Neural cell (in vitro differentiated cells): ENCODE measurements at regions not wholly inside any gene's neighbourhood (a gene's known extent, or its start where the extent isn't known, plus 50 kb on each side); places are given as distances from the start of the nearest gene placed in this dataset.

ENCODE experiments used
- H2AFZ ChIP-seq: fragments of 200-600, 300-800 bp; sonication (generic), shearing (Covaris generic); 2 replicates; pipeline ENCODE4 v1.6.0; 2014; ENCODE audit warnings: low read depth, mild to moderate bottlenecking, antibody characterized with exemption, low read length, moderate library complexity
- H3F3A ChIP-seq: fragments of 200-600 bp; shearing (Covaris generic); 2 replicates; pipeline ENCODE4 v1.6.1; 2016; ENCODE audit warnings: mild to moderate bottlenecking, moderate library complexity, mixed read lengths, antibody characterized with exemption, low read length; ENCODE audit not compliant: insufficient read depth, poor library complexity, severe bottlenecking
- H3K27ac ChIP-seq: fragments of 200-600, 300-800 bp; sonication (generic), shearing (Covaris generic); 2 replicates; pipeline ENCODE4 v1.5.1; 2014; ENCODE audit warnings: mild to moderate bottlenecking, low read length, moderate library complexity
- H3K27me3 ChIP-seq: fragments of 300-800, 200-600 bp; sonication (generic), shearing (Covaris generic); 2 replicates; pipeline ENCODE4 v1.6.0; 2014; ENCODE audit warnings: mild to moderate bottlenecking, low read depth, low read length, moderate library complexity; ENCODE audit not compliant: insufficient read depth
- H3K36me3 ChIP-seq: fragments of 300-800, 200-600 bp; sonication (generic), shearing (Covaris generic); 2 replicates; pipeline ENCODE4 v1.5.1; 2014; ENCODE audit warnings: mild to moderate bottlenecking, antibody characterized with exemption, low read length, moderate library complexity; ENCODE audit not compliant: insufficient read depth
- H3K4me2 ChIP-seq: fragments of 300-800, 200-600 bp; sonication (generic), shearing (Covaris generic); 2 replicates; pipeline ENCODE4 v1.6.0; 2014; ENCODE audit warnings: mild to moderate bottlenecking, low read length
- H3K4me3 ChIP-seq: fragments of 300-800, 200-600 bp; sonication (generic), shearing (Covaris generic); 2 replicates; pipeline ENCODE4 v1.5.1; 2014; ENCODE audit warnings: mild to moderate bottlenecking, low read length, moderate library complexity
- H3K79me2 ChIP-seq: fragments of 200-600 bp; shearing (Covaris generic); replicated peaks from 2 replicates; pipeline ENCODE4 v1.6.0; 2014; ENCODE audit warnings: mild to moderate bottlenecking, low read length, moderate library complexity; ENCODE audit not compliant: insufficient read depth
- H3K9ac ChIP-seq: fragments of 300-800, 200-600 bp; sonication (generic), shearing (Covaris generic); 2 replicates; pipeline ENCODE4 v1.6.1; 2016; ENCODE audit warnings: mild to moderate bottlenecking, low read length, mixed read lengths
- H3K9me2 ChIP-seq: fragments of 200-600 bp; shearing (Covaris generic); 2 replicates; pipeline ENCODE4 v1.6.1; 2016; ENCODE audit warnings: mild to moderate bottlenecking, low read length, mixed read lengths; ENCODE audit not compliant: insufficient read depth
- H3K9me3 ChIP-seq: fragments of 200-600, 300-800 bp; sonication (generic), shearing (Covaris generic); 2 replicates; pipeline ENCODE4 v1.6.1; 2016; ENCODE audit warnings: mild to moderate bottlenecking, mixed run types, low read length, moderate library complexity, mixed read lengths
- H4K20me1 ChIP-seq: fragments of 200-600 bp; shearing (Covaris generic); 2 replicates; pipeline ENCODE4 v1.6.1; 2016; ENCODE audit warnings: mild to moderate bottlenecking, mixed run types; ENCODE audit not compliant: insufficient read depth
- EP300 ChIP-seq: fragments of 450-650 bp; conservative IDR thresholded peaks from 2 replicates; pipeline ENCODE4 v1.6.1; 2014; ENCODE audit warnings: antibody characterized with exemption, mild to moderate bottlenecking, moderate library complexity; ENCODE audit not compliant: poor library complexity, severe bottlenecking
- EZH2 ChIP-seq: fragments of 200-600, 300-800 bp; shearing (Covaris generic), sonication (generic); IDR thresholded peaks from 2 replicates; pipeline ENCODE4 v1.6.1; 2014; ENCODE audit warnings: antibody characterized with exemption, low read length, borderline replicate concordance, mild to moderate bottlenecking; ENCODE audit not compliant: insufficient read depth, poor library complexity, severe bottlenecking
- MXI1 ChIP-seq: fragments of 450-650 bp; conservative IDR thresholded peaks from 2 replicates; pipeline ENCODE4 v1.6.1; 2014; ENCODE audit warnings: antibody characterized with exemption, mild to moderate bottlenecking; ENCODE audit not compliant: poor library complexity, severe bottlenecking
- POLR2AphosphoS5 ChIP-seq: IDR thresholded peaks from 2 replicates; pipeline ENCODE4 v1.6.1; 2012
- RAD21 ChIP-seq: fragments of 450-650 bp; conservative IDR thresholded peaks from 2 replicates; pipeline ENCODE4 v1.6.1; 2014; ENCODE audit warnings: antibody characterized with exemption, mild to moderate bottlenecking, moderate library complexity
- SMC3 ChIP-seq: fragments of 450-650 bp; conservative IDR thresholded peaks from 2 replicates; pipeline ENCODE4 v1.6.1; 2014; ENCODE audit warnings: antibody characterized with exemption, mild to moderate bottlenecking, moderate library complexity; ENCODE audit not compliant: poor library complexity
- TAF1 ChIP-seq: IDR thresholded peaks from 2 replicates; pipeline ENCODE4 v1.6.1; 2012; ENCODE audit warnings: low read depth
- TF ChIP-seq, protein P1 (sequence below): fragments of 450-650 bp; IDR thresholded peaks from 2 replicates; pipeline ENCODE4 v1.5.1; 2014; ENCODE audit warnings: antibody characterized with exemption, mild to moderate bottlenecking, moderate library complexity; ENCODE audit not compliant: poor library complexity, severe bottlenecking
- TF ChIP-seq, protein P2 (sequence below): IDR thresholded peaks from 2 replicates; pipeline ENCODE4 v1.6.1; 2012; ENCODE audit warnings: borderline replicate concordance

DNA sequence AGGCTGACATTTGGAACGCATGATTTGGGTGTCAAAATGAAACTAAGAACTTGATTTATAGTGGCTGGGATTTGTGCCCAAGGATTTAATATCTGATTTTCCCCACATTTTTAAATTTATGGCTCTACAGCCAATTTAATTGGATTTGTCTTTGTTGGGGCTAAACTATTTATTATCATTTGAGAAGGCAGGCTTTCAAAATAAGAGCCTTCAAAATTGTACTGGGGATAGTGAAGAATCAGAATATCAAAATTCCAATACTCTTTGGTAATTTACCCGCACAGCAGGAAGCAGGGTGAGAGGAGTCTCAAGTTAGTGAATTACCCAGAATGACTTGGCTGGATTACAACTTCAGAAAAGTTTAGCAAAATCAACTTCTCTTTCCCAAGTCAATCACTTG lies 278.1 kb downstream of the LRATD1 start:
- H3K79me2 ChIP-seq = no peaks in the 10 kb centered on the region
- H2AFZ ChIP-seq = no peak overlapping the region
- no peak for TF ChIP-seq RAD21
- TF ChIP-seq, protein P1, sequence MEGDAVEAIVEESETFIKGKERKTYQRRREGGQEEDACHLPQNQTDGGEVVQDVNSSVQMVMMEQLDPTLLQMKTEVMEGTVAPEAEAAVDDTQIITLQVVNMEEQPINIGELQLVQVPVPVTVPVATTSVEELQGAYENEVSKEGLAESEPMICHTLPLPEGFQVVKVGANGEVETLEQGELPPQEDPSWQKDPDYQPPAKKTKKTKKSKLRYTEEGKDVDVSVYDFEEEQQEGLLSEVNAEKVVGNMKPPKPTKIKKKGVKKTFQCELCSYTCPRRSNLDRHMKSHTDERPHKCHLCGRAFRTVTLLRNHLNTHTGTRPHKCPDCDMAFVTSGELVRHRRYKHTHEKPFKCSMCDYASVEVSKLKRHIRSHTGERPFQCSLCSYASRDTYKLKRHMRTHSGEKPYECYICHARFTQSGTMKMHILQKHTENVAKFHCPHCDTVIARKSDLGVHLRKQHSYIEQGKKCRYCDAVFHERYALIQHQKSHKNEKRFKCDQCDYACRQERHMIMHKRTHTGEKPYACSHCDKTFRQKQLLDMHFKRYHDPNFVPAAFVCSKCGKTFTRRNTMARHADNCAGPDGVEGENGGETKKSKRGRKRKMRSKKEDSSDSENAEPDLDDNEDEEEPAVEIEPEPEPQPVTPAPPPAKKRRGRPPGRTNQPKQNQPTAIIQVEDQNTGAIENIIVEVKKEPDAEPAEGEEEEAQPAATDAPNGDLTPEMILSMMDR = no peak
- no peak for TF ChIP-seq POLR2AphosphoS5
- TF ChIP-seq EP300 = no peak
- TF ChIP-seq, protein P2, sequence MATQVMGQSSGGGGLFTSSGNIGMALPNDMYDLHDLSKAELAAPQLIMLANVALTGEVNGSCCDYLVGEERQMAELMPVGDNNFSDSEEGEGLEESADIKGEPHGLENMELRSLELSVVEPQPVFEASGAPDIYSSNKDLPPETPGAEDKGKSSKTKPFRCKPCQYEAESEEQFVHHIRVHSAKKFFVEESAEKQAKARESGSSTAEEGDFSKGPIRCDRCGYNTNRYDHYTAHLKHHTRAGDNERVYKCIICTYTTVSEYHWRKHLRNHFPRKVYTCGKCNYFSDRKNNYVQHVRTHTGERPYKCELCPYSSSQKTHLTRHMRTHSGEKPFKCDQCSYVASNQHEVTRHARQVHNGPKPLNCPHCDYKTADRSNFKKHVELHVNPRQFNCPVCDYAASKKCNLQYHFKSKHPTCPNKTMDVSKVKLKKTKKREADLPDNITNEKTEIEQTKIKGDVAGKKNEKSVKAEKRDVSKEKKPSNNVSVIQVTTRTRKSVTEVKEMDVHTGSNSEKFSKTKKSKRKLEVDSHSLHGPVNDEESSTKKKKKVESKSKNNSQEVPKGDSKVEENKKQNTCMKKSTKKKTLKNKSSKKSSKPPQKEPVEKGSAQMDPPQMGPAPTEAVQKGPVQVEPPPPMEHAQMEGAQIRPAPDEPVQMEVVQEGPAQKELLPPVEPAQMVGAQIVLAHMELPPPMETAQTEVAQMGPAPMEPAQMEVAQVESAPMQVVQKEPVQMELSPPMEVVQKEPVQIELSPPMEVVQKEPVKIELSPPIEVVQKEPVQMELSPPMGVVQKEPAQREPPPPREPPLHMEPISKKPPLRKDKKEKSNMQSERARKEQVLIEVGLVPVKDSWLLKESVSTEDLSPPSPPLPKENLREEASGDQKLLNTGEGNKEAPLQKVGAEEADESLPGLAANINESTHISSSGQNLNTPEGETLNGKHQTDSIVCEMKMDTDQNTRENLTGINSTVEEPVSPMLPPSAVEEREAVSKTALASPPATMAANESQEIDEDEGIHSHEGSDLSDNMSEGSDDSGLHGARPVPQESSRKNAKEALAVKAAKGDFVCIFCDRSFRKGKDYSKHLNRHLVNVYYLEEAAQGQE = no peak
- TF ChIP-seq SMC3 = no peak
- no peak for TF ChIP-seq MXI1
- TF ChIP-seq TAF1 = no peak

DNA sequence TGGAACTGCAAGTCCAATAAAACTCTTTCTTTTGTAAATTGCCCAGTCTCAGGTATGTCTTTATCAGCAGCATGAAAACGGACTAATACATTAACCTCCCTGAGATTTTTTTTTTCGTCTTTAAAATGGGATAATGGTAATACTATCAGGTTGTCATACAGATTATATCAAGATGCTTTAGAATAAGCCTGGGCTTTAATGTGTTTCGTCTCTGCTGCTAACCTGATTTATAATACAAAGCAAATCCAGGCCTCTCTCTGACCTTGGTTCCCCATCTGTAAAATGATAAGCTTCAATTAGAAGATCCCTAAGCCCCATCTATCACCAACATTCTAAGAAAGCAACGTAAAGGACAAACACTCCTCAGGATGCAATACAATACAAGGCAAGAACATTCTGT lies 283.5 kb downstream of the LRATD1 start:
- H3K9me3 ChIP-seq = no peaks in the 10 kb centered on the region
- H3K4me2 ChIP-seq = no peak overlapping the region
- no peak overlapping the region for H3K27ac ChIP-seq
- H3K79me2 ChIP-seq = no peaks in the 10 kb centered on the region
- H2AFZ ChIP-seq = no peak overlapping the region
- no peaks in the 10 kb centered on the region for H3K9me2 ChIP-seq
- H4K20me1 ChIP-seq = no peaks in the 10 kb centered on the region
- no peak overlapping the region for H3K9ac ChIP-seq
- no peaks in the 10 kb centered on the region for H3K27me3 ChIP-seq
- no peak for TF ChIP-seq RAD21
- no peaks in the 10 kb centered on the region for H3K36me3 ChIP-seq
- no peaks in the 10 kb centered on the region for H3F3A ChIP-seq
- H3K4me3 ChIP-seq = no peak overlapping the region

More for the DNA sequence above, 278.1 kb downstream of the LRATD1 start:
- H3K9me2 ChIP-seq = no peaks in the 10 kb centered on the region
- no peak overlapping the region for H3K27ac ChIP-seq
- no peak overlapping the region for H3K4me2 ChIP-seq
- H3K9ac ChIP-seq = no peak overlapping the region
- no peaks in the 10 kb centered on the region for H3K36me3 ChIP-seq
- H3F3A ChIP-seq = no peaks in the 10 kb centered on the region
- no peak overlapping the region for H3K4me3 ChIP-seq
- H3K9me3 ChIP-seq = no peaks in the 10 kb centered on the region
- no peaks in the 10 kb centered on the region for H3K27me3 ChIP-seq
- H4K20me1 ChIP-seq = no peaks in the 10 kb centered on the region

DNA sequence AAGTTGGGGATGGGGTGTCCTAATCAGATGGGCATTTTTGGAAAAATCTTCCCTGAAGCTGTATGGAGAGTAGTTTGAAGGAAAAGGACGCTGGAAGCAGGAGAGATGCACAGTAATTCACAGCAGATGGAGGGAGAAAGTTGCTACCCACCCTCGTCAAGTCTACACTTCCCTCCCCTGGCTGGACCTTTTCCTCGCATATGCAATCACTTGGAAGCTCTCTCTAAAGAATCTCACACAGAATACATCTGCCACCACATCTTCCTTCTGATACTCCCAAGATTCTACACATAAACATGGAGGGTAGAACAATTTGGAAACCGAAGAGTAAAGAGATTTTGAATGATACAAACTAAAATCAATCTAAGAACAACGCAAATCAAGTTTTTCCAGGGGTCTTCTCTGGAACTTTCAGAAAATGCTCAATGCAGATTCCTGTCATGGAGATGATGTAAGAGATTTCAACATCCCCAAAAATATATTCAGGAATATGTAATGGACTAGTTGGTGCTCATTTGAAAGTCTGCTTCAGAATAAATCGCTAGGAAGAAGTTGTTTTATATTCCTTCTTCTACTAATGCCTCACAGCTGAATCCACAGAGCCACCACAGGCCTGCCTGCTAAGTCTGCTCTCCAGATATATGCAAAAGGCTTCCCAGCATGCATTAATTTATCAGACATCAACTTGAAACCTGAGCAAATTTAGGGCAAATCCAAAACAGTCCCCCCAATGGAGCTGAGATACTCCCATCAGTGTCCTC lies 291.5 kb downstream of the LRATD1 start:
- TF ChIP-seq, protein P1 = no peak
- TF ChIP-seq TAF1 (no peak), SMC3 (no peak), POLR2AphosphoS5 (no peak), MXI1 (no peak), RAD21 (no peak), EP300 (no peak), EZH2 (no peak)
- TF ChIP-seq, protein P2 = no peak
- H4K20me1 ChIP-seq = no peaks in the 10 kb centered on the region
- H3K36me3 ChIP-seq = no peaks in the 10 kb centered on the region
- H3F3A ChIP-seq = no peaks in the 10 kb centered on the region
- no peak overlapping the region for H2AFZ ChIP-seq
- no peak overlapping the region for H3K27ac ChIP-seq
- H3K9me3 ChIP-seq = no peaks in the 10 kb centered on the region
- H3K79me2 ChIP-seq = no peaks in the 10 kb centered on the region
- H3K9me2 ChIP-seq = no peaks in the 10 kb centered on the region
- H3K9ac ChIP-seq = no peak overlapping the region
- H3K27me3 ChIP-seq = no peaks in the 10 kb centered on the region
- no peak overlapping the region for H3K4me3 ChIP-seq
- no peak overlapping the region for H3K4me2 ChIP-seq
